K562 (cell line): ENCODE measurements at regions not wholly inside any gene's neighbourhood (a gene's known extent, or its start where the extent isn't known, plus 50 kb on each side); places are given as distances from the start of the nearest gene placed in this dataset.

ENCODE experiments used
- BRD4 ChIP-seq: fragments of 200-600 bp; sonication (generic); IDR thresholded peaks from 2 replicates; pipeline ENCODE4 v1.6.1; 2017; ENCODE audit warnings: inconsistent platforms
- DDX20 ChIP-seq: fragments of 450-650 bp; IDR thresholded peaks from 2 replicates; pipeline ENCODE4 v1.6.1; 2016; ENCODE audit warnings: missing genetic modification characterization, low read depth, mild to moderate bottlenecking, missing compliant biosample characterization, moderate library complexity
- KAT8 ChIP-seq: fragments of 450-650 bp; IDR thresholded peaks from 2 replicates; pipeline ENCODE4 v1.6.1; 2016; ENCODE audit warnings: low read depth, mild to moderate bottlenecking
- POLR2AphosphoS5 ChIP-seq: IDR thresholded peaks from 2 replicates; pipeline ENCODE4 v1.6.1; 2011; ENCODE audit warnings: mild to moderate bottlenecking, low read depth, low read length, moderate library complexity; ENCODE audit not compliant: control insufficient read depth, insufficient read depth
- REST ChIP-seq, 2 experiments: fragments of 450-650 bp; formaldehyde crosslinking in 1 of 2; IDR thresholded peaks; 2 replicates each; pipeline versions ENCODE4 v1.4.0 to v1.6.1; 2014 to 2020; ENCODE audit warnings: mild to moderate bottlenecking in 2 of 2, borderline replicate concordance in 1 of 2, low read depth in 1 of 2
- ZEB2 ChIP-seq: fragments of 450-650 bp; IDR thresholded peaks from 2 replicates; pipeline ENCODE4 v1.6.1; 2016
- ZNF165 ChIP-seq: fragments of 250-450 bp; sonication (Bioruptor Pico); IDR thresholded peaks from 2 replicates; pipeline ENCODE4 v1.4.0; 2020; ENCODE audit warnings: borderline replicate concordance
- ZNF639 ChIP-seq, 2 experiments: fragments of 200-800 bp in 1 of 2; sonication (Bioruptor generic) in 1 of 2; sonication (generic) in 1 of 2; formaldehyde crosslinking in 1 of 2; IDR thresholded peaks in 1 of 2; conservative IDR thresholded peaks in 1 of 2; 2 replicates each; pipeline versions ENCODE4 v1.5.0 to v1.6.1; 2016 to 2020; ENCODE audit warnings: missing compliant biosample characterization in 1 of 2, missing genetic modification characterization in 1 of 2, missing genetic modification reagents in 1 of 2
- TF ChIP-seq, protein P1 (sequence below): fragments of 250-450 bp; sonication (Bioruptor Pico); IDR thresholded peaks from 2 replicates; pipeline ENCODE4 v1.5.0; 2021; ENCODE audit warnings: mild to moderate bottlenecking, borderline replicate concordance
- TF ChIP-seq, protein P2 (sequence below), 2 experiments: fragments of 450-650 bp in 1 of 2; sonication (generic) in 1 of 2; formaldehyde crosslinking in 1 of 2; IDR thresholded peaks in 1 of 2; conservative IDR thresholded peaks in 1 of 2; 2 replicates each; pipeline versions ENCODE4 v1.6.1 to v1.8.1; 2016 to 2023; ENCODE audit warnings: mild to moderate bottlenecking in 2 of 2, moderate library complexity in 2 of 2, inconsistent platforms in 1 of 2, missing genetic modification reagents in 1 of 2
- TF ChIP-seq, protein P3 (sequence below): sonication (generic); formaldehyde crosslinking; IDR thresholded peaks from 2 replicates; pipeline ENCODE4 v1.8.1; 2023; ENCODE audit warnings: mild to moderate bottlenecking, missing genetic modification reagents
- TF ChIP-seq, protein P4 (sequence below), 3 experiments: IDR thresholded peaks in 2 of 3; conservative IDR thresholded peaks in 1 of 3; 2 replicates each; pipeline ENCODE4 v1.5.1; 2011 to 2012; ENCODE audit warnings: low read length in 3 of 3, mild to moderate bottlenecking in 3 of 3, control low read depth in 2 of 3, improper control_type of control experiment in 1 of 3, inconsistent platforms in 1 of 3, low read depth in 1 of 3, mixed read lengths in 1 of 3, moderate library complexity in 1 of 3; ENCODE audit not compliant: insufficient read depth in 2 of 3

DNA sequence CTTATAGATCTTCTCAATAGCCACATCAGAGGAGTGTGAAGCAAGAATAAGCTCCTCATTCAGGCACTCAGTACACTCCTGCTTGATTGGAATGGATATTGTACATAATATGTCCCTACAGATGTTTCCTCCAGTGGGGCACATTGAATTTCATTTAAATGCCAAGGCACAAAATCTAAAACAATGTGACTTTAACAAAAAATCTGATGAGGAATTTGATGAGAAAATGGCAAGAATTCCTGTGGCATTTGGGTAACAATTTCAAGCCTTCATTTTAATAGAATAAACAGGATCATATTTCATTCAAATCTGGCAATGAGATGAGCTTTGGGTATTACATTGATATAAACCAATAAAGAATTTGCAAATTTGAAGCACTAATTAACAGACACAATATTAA is 307.7 kb upstream of the PKN2 start:
- no peak for TF ChIP-seq ZNF165 (CRISPR knock-in tag)
- TF ChIP-seq, protein P1, sequence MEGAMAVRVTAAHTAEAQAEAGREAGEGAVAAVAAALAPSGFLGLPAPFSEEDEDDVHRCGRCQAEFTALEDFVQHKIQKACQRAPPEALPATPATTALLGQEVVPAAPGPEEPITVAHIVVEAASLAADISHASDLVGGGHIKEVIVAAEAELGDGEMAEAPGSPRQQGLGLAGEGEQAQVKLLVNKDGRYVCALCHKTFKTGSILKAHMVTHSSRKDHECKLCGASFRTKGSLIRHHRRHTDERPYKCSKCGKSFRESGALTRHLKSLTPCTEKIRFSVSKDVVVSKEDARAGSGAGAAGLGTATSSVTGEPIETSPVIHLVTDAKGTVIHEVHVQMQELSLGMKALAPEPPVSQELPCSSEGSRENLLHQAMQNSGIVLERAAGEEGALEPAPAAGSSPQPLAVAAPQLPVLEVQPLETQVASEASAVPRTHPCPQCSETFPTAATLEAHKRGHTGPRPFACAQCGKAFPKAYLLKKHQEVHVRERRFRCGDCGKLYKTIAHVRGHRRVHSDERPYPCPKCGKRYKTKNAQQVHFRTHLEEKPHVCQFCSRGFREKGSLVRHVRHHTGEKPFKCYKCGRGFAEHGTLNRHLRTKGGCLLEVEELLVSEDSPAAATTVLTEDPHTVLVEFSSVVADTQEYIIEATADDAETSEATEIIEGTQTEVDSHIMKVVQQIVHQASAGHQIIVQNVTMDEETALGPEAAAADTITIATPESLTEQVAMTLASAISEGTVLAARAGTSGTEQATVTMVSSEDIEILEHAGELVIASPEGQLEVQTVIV: no peak
- TF ChIP-seq ZEB2: no peak
- no peak for TF ChIP-seq ZNF639 (CRISPR knock-in tag; conservative IDR thresholded peaks at IDR 0.05 in 1 of 2, IDR thresholded peaks at IDR 0.05 in 1 of 2)
- TF ChIP-seq, protein P2, sequence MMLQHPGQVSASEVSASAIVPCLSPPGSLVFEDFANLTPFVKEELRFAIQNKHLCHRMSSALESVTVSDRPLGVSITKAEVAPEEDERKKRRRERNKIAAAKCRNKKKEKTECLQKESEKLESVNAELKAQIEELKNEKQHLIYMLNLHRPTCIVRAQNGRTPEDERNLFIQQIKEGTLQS (IDR thresholded peaks at IDR 0.05): no peak
- TF ChIP-seq, protein P2 (CRISPR knock-in tag; conservative IDR thresholded peaks at IDR 0.05): no peak
- TF ChIP-seq DDX20 (tag): no peak
- TF ChIP-seq KAT8: no peak
- TF ChIP-seq, protein P3, sequence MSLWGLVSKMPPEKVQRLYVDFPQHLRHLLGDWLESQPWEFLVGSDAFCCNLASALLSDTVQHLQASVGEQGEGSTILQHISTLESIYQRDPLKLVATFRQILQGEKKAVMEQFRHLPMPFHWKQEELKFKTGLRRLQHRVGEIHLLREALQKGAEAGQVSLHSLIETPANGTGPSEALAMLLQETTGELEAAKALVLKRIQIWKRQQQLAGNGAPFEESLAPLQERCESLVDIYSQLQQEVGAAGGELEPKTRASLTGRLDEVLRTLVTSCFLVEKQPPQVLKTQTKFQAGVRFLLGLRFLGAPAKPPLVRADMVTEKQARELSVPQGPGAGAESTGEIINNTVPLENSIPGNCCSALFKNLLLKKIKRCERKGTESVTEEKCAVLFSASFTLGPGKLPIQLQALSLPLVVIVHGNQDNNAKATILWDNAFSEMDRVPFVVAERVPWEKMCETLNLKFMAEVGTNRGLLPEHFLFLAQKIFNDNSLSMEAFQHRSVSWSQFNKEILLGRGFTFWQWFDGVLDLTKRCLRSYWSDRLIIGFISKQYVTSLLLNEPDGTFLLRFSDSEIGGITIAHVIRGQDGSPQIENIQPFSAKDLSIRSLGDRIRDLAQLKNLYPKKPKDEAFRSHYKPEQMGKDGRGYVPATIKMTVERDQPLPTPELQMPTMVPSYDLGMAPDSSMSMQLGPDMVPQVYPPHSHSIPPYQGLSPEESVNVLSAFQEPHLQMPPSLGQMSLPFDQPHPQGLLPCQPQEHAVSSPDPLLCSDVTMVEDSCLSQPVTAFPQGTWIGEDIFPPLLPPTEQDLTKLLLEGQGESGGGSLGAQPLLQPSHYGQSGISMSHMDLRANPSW (CRISPR knock-in tag): no peak
- TF ChIP-seq BRD4: no peak
- TF ChIP-seq POLR2AphosphoS5: no peak
- no peak for TF ChIP-seq REST (IDR thresholded peaks at IDR 0.05; ENCODE audit: borderline replicate concordance)
- TF ChIP-seq REST (CRISPR knock-in tag; IDR thresholded peaks at IDR 0.05; ENCODE audit: low read depth): no peak
- TF ChIP-seq, protein P4, sequence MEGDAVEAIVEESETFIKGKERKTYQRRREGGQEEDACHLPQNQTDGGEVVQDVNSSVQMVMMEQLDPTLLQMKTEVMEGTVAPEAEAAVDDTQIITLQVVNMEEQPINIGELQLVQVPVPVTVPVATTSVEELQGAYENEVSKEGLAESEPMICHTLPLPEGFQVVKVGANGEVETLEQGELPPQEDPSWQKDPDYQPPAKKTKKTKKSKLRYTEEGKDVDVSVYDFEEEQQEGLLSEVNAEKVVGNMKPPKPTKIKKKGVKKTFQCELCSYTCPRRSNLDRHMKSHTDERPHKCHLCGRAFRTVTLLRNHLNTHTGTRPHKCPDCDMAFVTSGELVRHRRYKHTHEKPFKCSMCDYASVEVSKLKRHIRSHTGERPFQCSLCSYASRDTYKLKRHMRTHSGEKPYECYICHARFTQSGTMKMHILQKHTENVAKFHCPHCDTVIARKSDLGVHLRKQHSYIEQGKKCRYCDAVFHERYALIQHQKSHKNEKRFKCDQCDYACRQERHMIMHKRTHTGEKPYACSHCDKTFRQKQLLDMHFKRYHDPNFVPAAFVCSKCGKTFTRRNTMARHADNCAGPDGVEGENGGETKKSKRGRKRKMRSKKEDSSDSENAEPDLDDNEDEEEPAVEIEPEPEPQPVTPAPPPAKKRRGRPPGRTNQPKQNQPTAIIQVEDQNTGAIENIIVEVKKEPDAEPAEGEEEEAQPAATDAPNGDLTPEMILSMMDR (IDR thresholded peaks at IDR 0.05 in 2 of 3, conservative IDR thresholded peaks at IDR 0.05 in 1 of 3; ENCODE audit: insufficient read depth in 2 of 3, low read depth in 1 of 3, low read length in 3 of 3): no peak
